Uterus (tissue), 2 donors: ENCODE measurements at regions not wholly inside any gene's neighbourhood (a gene's known extent, or its start where the extent isn't known, plus 50 kb on each side); places are given as distances from the start of the nearest gene placed in this dataset.

Source experiments
- CTCF ChIP-seq, 4 experiments: fragments of 200-600 bp in 2 of 4; fragments of 450-650 bp in 2 of 4; sonication (generic) in 2 of 4; IDR thresholded peaks; one replicate each; pipeline ENCODE4 v1.5.1; 2016 to 2019; ENCODE audit warnings: antibody characterized with exemption in 4 of 4, mild to moderate bottlenecking in 2 of 4, moderate library complexity in 1 of 4
- POLR2A ChIP-seq, 2 donors: fragments of 450-650 bp; IDR thresholded peaks; one replicate each; pipeline ENCODE4 v1.6.1; 2016; ENCODE audit warnings: antibody characterized with exemption in 2 of 2, mild to moderate bottlenecking in 1 of 2, moderate library complexity in 1 of 2

GRCh38 chr17:5702951-5703510, 118.7 kb upstream of the NLRP1 start:
- TF ChIP-seq CTCF (IDR thresholded peaks at IDR 0.05) (no peak), POLR2A (IDR thresholded peaks at IDR 0.05) (no peak)
